Daoy (cell line): ENCODE measurements at regions not wholly inside any gene's neighbourhood (a gene's known extent, or its start where the extent isn't known, plus 50 kb on each side); places are given as distances from the start of the nearest gene placed in this dataset.
A peak's percentile ranks its signal among the peaks of the same experiment; 100 is the strongest.

Source experiments
- DNase-seq: peaks from one replicate; pipeline ENCODE4 v3.0.0-alpha.2; 2015; ENCODE audit warnings: low read depth

DNA sequence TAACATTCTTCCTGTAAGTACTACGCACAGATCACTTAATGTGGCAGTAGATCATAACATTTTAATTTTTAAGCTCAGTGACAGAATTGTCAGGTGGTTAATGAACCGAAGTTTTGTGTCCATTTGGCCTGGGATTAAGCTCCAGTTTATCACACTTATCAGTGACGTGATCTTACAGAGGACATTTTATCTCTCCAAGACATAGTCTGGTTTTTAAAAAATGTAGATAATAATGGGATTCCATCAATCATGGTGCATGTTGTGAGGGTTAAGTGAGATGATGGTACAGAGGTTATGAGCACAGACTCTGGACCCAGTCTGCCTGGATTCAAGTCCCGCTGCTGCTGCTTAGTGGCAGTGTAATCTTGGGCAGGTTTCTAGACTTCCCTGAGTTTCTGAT is 66.0 kb upstream of the ZFAND5 start:
- no peak for DNase-seq

DNA sequence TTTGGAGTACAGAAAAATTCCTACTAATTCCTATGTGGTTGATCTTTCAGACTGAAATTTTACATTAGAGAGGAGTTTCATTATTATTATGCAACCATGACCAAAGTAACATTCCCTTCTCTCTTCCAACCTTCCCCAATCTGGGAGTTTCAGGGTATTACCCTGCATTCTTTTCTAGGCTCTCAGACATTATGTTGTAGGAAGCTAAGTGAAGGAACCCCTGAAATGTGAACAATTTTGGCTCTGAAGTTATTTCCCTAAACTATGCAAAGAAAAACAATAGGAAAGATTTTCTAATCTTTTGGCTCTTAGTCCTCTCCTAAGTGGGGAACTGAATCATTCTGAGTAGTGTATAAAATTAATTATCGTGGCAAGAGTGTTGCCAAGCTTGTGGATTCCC is 63.3 kb upstream of the ZFAND5 start:
- DNase-seq: peak; percentile 32

DNA sequence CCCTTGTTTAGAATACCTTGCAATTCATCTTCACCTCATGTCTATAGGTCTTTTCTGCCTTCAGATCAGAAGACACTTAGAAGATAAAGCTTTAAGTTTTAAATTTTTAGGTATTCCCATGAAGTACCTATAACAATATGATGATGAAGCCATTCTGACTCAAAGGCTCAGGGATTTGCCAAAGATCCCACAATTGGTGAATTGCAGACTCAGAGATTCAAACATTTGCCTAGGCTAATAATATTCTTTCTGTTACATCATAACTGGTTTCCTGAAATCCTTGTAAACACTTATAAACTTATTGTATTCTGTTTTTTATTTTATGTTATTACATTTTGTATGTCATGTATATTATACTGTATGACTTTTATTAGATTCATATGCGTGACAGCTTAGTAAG is 62.8 kb upstream of the ZFAND5 start:
- no peak for DNase-seq

DNA sequence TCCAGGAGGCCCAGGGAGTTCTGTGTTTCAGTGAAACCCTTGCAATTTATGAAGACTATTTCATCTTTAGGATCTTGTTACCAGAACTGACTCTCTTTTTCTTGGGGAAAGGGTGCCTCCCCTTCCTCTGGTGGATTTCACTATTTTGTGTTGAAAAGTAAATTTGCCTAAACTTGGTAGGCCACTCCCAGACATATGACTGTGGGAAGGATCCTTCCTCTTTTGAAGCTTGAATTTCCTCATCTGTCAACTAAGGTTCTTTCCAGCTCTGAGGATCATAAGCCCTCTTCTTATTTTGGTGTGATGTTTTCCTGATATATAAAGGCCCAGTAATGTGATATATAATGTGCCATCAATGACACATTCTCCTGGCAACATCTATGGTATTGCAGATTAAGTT is 59.1 kb upstream of the ZFAND5 start:
- no peak for DNase-seq

DNA sequence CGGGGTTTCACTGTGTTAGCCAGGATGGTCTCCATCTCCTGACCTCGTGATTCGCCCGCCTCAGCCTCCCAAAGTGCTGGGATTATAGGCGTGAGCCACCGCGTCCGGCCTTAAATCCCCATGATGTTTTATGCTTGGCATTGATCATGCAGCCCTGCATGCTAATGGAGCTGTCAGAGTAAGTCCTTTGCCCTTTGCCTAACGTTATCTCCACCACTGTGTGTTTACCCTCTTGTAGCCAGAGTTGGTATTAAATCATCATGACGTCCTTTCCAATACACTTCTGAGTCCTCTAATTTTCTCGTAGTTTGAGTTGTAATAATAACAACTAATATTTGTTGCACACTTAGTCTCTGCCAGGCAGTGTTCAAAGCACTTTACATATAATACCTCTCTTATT is 57.2 kb upstream of the ZFAND5 start:
- DNase-seq: no peak

DNA sequence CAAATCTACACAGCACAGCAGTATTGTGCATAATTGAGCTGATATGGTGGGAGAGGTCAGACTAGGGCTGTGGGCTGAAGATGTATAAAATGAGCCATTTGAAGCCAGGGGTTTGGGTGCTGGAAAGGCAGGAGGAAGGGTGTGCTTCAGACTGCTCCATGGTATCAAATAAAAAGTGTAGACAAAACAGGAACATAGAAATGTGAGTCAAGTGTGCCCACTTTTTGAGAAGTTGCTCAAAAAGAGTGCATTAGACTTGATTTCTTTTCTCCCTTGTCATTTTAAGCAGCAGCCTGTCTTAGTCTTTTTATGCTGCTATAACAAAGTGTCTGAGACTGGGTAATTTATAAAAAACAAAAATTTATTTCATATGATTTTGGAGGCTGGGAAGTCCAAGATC is 55.8 kb upstream of the ZFAND5 start:
- DNase-seq: no peak

DNA sequence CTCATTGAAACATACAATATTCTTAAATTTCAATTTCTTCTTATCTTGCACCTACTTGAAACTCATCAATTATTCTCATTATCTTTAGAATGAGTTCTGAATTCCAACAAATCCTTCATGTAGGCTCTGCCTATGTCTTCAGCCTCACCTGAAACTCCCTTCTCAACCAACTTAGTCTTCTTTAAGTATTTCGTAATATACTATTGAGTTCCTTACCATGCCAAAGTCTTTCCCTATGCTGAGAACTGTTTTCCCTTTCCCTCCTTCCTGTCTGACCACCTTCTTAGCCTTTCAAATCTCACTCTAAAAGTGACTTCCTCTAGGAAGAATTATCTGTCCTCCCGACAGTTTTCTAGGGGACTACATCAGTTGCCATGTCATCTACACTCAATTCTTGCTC is 50.9 kb upstream of the ZFAND5 start:
- DNase-seq: no peak

DNA sequence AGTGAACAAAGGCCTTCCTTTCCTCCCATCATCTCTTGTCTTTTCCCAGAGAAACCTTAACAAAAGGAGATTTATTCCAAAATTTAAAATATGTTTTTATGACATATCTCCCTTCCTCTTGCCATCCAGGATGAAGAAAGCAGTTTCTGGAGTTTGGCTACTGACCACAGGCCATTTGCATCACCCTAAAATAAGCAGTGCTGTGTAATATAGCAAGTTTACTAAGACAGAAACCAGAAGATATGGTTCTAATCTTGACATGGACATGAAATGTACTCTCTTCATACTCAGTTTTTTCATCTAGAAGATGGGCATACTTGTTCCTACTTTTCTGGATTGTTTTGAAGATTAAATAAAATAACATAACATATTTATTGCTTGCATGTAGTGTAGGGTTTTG is 50.2 kb upstream of the ZFAND5 start:
- DNase-seq: no peak
